ENCODE measurements at regions not wholly inside any gene's neighbourhood (a gene's known extent, or its start where the extent isn't known, plus 50 kb on each side); places are given as distances from the start of the nearest gene placed in this dataset.

DNA sequence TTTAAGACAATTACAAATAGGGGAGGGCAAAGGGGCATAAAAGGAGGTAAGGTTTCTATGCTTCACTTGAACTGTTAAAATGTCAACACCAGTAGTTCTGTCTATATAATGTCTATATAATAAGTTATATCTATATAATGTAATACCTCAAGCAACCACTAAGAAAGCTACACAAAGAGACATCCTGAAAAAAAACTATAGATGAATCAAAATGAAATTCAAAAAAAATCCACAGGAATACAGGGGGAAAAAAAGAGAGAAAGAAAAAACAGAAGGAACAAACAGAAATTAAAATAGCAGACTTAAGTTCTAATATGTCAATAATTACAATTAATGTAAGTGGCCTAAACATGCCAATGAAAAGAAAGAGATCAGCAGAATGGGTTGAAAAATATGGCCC is 186.0 kb downstream of the KCTD15 start:
- TF ChIP-seq EZH2 (IDR thresholded peaks at IDR 0.05; ENCODE audit: low read length, missing control alignments), result no peak
- TF ChIP-seq, protein P1, sequence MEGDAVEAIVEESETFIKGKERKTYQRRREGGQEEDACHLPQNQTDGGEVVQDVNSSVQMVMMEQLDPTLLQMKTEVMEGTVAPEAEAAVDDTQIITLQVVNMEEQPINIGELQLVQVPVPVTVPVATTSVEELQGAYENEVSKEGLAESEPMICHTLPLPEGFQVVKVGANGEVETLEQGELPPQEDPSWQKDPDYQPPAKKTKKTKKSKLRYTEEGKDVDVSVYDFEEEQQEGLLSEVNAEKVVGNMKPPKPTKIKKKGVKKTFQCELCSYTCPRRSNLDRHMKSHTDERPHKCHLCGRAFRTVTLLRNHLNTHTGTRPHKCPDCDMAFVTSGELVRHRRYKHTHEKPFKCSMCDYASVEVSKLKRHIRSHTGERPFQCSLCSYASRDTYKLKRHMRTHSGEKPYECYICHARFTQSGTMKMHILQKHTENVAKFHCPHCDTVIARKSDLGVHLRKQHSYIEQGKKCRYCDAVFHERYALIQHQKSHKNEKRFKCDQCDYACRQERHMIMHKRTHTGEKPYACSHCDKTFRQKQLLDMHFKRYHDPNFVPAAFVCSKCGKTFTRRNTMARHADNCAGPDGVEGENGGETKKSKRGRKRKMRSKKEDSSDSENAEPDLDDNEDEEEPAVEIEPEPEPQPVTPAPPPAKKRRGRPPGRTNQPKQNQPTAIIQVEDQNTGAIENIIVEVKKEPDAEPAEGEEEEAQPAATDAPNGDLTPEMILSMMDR (conservative IDR thresholded peaks at IDR 0.05 in 1 of 2, IDR thresholded peaks at IDR 0.05 in 1 of 2; ENCODE audit: low read depth in 1 of 2, low read length in 2 of 2), result no peak

All from fibroblast of lung (primary cell).